Caco-2 (cell line): ENCODE measurements at regions not wholly inside any gene's neighbourhood (a gene's known extent, or its start where the extent isn't known, plus 50 kb on each side); places are given as distances from the start of the nearest gene placed in this dataset.

ENCODE experiments used
- BruUV-seq: library from RNA; stranded (reverse); fragments of 400-500 nt; replicated peaks from 2 replicates; lab custom pipeline; 2021; lab: Mats Ljungman, UMichigan
- CTCF ChIA-PET: fragments of 300-600 bp; sonication (Branson Sonifier 250); formaldehyde crosslinking; loops from one replicate; lab custom pipeline; 2022; ENCODE audit warnings: antibody characterized with exemption; lab: Charles Lee
- POLR2A ChIA-PET: fragments of 300-600 bp; sonication (Branson Sonifier 250); formaldehyde crosslinking; loops from one replicate; lab custom pipeline; 2022; ENCODE audit warnings: antibody characterized with exemption; lab: Charles Lee
- DNase-seq, 2 experiments: peaks; one replicate each; pipeline versions ENCODE4 v3.0.0 to v3.0.0-alpha.2; 2020 to 2022
- H3K27me3 ChIP-seq: replicated peaks from 2 replicates; pipeline ENCODE4 v1.6.0; 2011; ENCODE audit warnings: low read length; ENCODE audit not compliant: control insufficient read depth, insufficient read depth
- H3K36me3 ChIP-seq: 2 replicates; pipeline ENCODE4 v1.5.1; 2011; ENCODE audit warnings: low read length; ENCODE audit not compliant: control insufficient read depth, insufficient read depth
- H3K4me1 ChIP-seq: fragments of 250-450 bp; sonication (Bioruptor Pico); 2 replicates; pipeline ENCODE4 v1.5.1; 2020; ENCODE audit warnings: mild to moderate bottlenecking
- H3K4me3 ChIP-seq: 2 replicates; pipeline ENCODE4 v1.5.1; 2011; ENCODE audit warnings: low read depth, mild to moderate bottlenecking, control low read depth, low read length
- H3K9me3 ChIP-seq: fragments of 250-450 bp; sonication (Bioruptor Pico); 2 replicates; pipeline ENCODE4 v1.5.1; 2020; ENCODE audit warnings: mild to moderate bottlenecking, moderate library complexity
- H3K27ac Mint-ChIP-seq: one replicate; pipeline ENCODE4 v1.8.0; 2022; ENCODE audit warnings: mixed read lengths; ENCODE audit not compliant: unreplicated experiment
- H3K27me3 Mint-ChIP-seq: one replicate; pipeline ENCODE4 v1.8.0; 2022; ENCODE audit warnings: mixed read lengths; ENCODE audit not compliant: insufficient read depth, unreplicated experiment
- H3K36me3 Mint-ChIP-seq: one replicate; pipeline ENCODE4 v1.8.0; 2022; ENCODE audit warnings: mild to moderate bottlenecking, mixed read lengths; ENCODE audit not compliant: insufficient read depth, unreplicated experiment
- H3K4me1 Mint-ChIP-seq: one replicate; pipeline ENCODE4 v1.8.0; 2022; ENCODE audit warnings: low read depth, mixed read lengths; ENCODE audit not compliant: unreplicated experiment
- H3K4me3 Mint-ChIP-seq: one replicate; pipeline ENCODE4 v1.8.0; 2022; ENCODE audit warnings: mild to moderate bottlenecking, moderate library complexity, mixed read lengths; ENCODE audit not compliant: unreplicated experiment
- H3K9me3 Mint-ChIP-seq: one replicate; pipeline ENCODE4 v1.8.0; 2022; ENCODE audit warnings: mixed read lengths; ENCODE audit not compliant: unreplicated experiment
- CTCF ChIP-seq, 2 experiments: fragments of 200-600 bp in 1 of 2; IDR thresholded peaks; 1 replicate in 1 of 2; 2 replicates in 1 of 2; pipeline versions ENCODE4 v1.5.1 to v1.8.0; 2011 to 2022; ENCODE audit warnings: antibody characterized with exemption in 1 of 2, control low read depth in 1 of 2, inconsistent platforms in 1 of 2, low read depth in 1 of 2, low read length in 1 of 2, mild to moderate bottlenecking in 1 of 2, moderate library complexity in 1 of 2; ENCODE audit not compliant: insufficient read depth in 1 of 2, severe bottlenecking in 1 of 2, unreplicated experiment in 1 of 2
- intact Hi-C: fragments of 100-400 bp; cut with micrococcal nuclease; formaldehyde crosslinking; loops from one replicate; pipeline ENCODE4 v1.10.0; 2022; ENCODE audit not compliant: unreplicated experiment

GRCh38 chr2:47243596-47244323 is 67.4 kb upstream of the CALM2 start:
- ChIA-PET CTCF (no interaction called here), POLR2A (no interaction called here)
- no peak overlapping the region for H3K27ac Mint-ChIP-seq
- H3K9me3 ChIP-seq: no peaks in the 10 kb centered on the region
- intact Hi-C loops: no loop called here
- peaks cover 7% of the 10 kb centered on the region for H3K4me1 Mint-ChIP-seq
- H3K27me3 ChIP-seq: no peaks in the 10 kb centered on the region; the same call in 1 of the 2 replicates
- no peaks in the 10 kb centered on the region for H3K9me3 Mint-ChIP-seq
- H3K4me1 ChIP-seq: no peaks in the 10 kb centered on the region
- no TSS peak for BruUV-seq
- DNase-seq: no peak
- H3K4me3 Mint-ChIP-seq: no peak overlapping the region
- no peaks in the 10 kb centered on the region for H3K36me3 ChIP-seq
- no peaks in the 10 kb centered on the region for H3K27me3 Mint-ChIP-seq
- no peak for TF ChIP-seq CTCF (IDR thresholded peaks at IDR 0.05; ENCODE audit: insufficient read depth in 1 of 2, low read depth in 1 of 2, low read length in 1 of 2, severe bottlenecking in 1 of 2, unreplicated experiment in 1 of 2)
- H3K36me3 Mint-ChIP-seq: no peaks in the 10 kb centered on the region
- no peak overlapping the region for H3K4me3 ChIP-seq

- no TSS peak for BruUV-seq
- Histone ChIP-seq H3K27me3 (no peaks in the 10 kb centered on the region; the same call in 1 of the 2 replicates), H3K36me3 (no peaks in the 10 kb centered on the region), H3K4me1 (peaks cover 6% of the 10 kb centered on the region; the same call in 1 of the 2 replicates), H3K9me3 (no peaks in the 10 kb centered on the region), H3K4me3 (no peak overlapping the region)
- peaks cover 7% of the 10 kb centered on the region for H3K4me1 Mint-ChIP-seq
- intact Hi-C loops: no loop called here
- H3K9me3 Mint-ChIP-seq: no peaks in the 10 kb centered on the region
- H3K36me3 Mint-ChIP-seq: no peaks in the 10 kb centered on the region
- no peak for DNase-seq
- no peak overlapping the region for H3K4me3 Mint-ChIP-seq
- CTCF ChIA-PET: no interaction called here
- TF ChIP-seq CTCF (IDR thresholded peaks at IDR 0.05; ENCODE audit: insufficient read depth in 1 of 2, low read depth in 1 of 2, low read length in 1 of 2, severe bottlenecking in 1 of 2, unreplicated experiment in 1 of 2): no peak
- H3K27me3 Mint-ChIP-seq: no peaks in the 10 kb centered on the region
- no peak overlapping the region for H3K27ac Mint-ChIP-seq
- POLR2A ChIA-PET: no interaction called here
Observed at GRCh38 chr2:47241715-47242114, 65.4 kb upstream of the CALM2 start.

GRCh38 chr2:47239119-47239969 is 63.0 kb upstream of the CALM2 start:
- Mint-ChIP-seq H3K27ac (no peak overlapping the region), H3K9me3 (no peaks in the 10 kb centered on the region), H3K27me3 (no peaks in the 10 kb centered on the region), H3K4me3 (no peak overlapping the region), H3K36me3 (no peaks in the 10 kb centered on the region), H3K4me1 (peaks cover 11% of the 10 kb centered on the region)
- Histone ChIP-seq H3K4me1 (peaks cover 21% of the 10 kb centered on the region), H3K27me3 (no peaks in the 10 kb centered on the region; the same call in 1 of the 2 replicates), H3K9me3 (no peaks in the 10 kb centered on the region), H3K4me3 (no peak overlapping the region), H3K36me3 (no peaks in the 10 kb centered on the region)
- POLR2A ChIA-PET: interaction anchor here (0.6 kb wide), 1 partner anchor 202 kb away, joined by 5 read pairs; no protein-coding TSS in a partner anchor
- DNase-seq: no peak
- BruUV-seq: no TSS peak
- CTCF ChIA-PET: interaction anchor here (0.6 to 0.8 kb wide), 2 partner anchors 71 to 87 kb away, joined by 4 read pairs; no protein-coding TSS in a partner anchor
- intact Hi-C loops: no loop called here
- no peak for TF ChIP-seq CTCF (IDR thresholded peaks at IDR 0.05; ENCODE audit: insufficient read depth in 1 of 2, low read depth in 1 of 2, low read length in 1 of 2, severe bottlenecking in 1 of 2, unreplicated experiment in 1 of 2)
